PFSK-1 (cell line): ENCODE measurements at regions not wholly inside any gene's neighbourhood (a gene's known extent, or its start where the extent isn't known, plus 50 kb on each side); places are given as distances from the start of the nearest gene placed in this dataset.

ENCODE experiments used
- FOXP2 ChIP-seq: optimal IDR thresholded peaks from 2 replicates; pipeline ENCODE3; 2011; ENCODE audit warnings: borderline replicate concordance, control low read depth, inconsistent platforms; ENCODE audit not compliant: insufficient read depth; ENCODE audit errors: extremely low read length, extremely low read depth
- POLR2AphosphoS5 ChIP-seq: IDR thresholded peaks from 2 replicates; pipeline ENCODE4 v1.6.1; 2012; ENCODE audit warnings: low read depth, mild to moderate bottlenecking, control low read depth, low read length, moderate library complexity
- SIN3A ChIP-seq: IDR thresholded peaks from 2 replicates; pipeline ENCODE4 v1.6.1; 2012; ENCODE audit warnings: mild to moderate bottlenecking, low read length, moderate library complexity, borderline replicate concordance; ENCODE audit not compliant: insufficient read depth
- TAF1 ChIP-seq: IDR thresholded peaks from 2 replicates; pipeline ENCODE4 v1.6.1; 2012; ENCODE audit warnings: low read length, control low read depth, borderline replicate concordance; ENCODE audit not compliant: insufficient read depth
- TF ChIP-seq, protein P1 (sequence below), 2 experiments: IDR thresholded peaks; 2 replicates each; pipeline versions ENCODE4 v1.6.1 to v1.8.0; 2011 to 2012; ENCODE audit warnings: low read depth in 2 of 2, low read length in 2 of 2, control low read depth in 1 of 2, inconsistent platforms in 1 of 2, mild to moderate bottlenecking in 1 of 2, moderate library complexity in 1 of 2; ENCODE audit not compliant: insufficient read depth in 1 of 2

DNA sequence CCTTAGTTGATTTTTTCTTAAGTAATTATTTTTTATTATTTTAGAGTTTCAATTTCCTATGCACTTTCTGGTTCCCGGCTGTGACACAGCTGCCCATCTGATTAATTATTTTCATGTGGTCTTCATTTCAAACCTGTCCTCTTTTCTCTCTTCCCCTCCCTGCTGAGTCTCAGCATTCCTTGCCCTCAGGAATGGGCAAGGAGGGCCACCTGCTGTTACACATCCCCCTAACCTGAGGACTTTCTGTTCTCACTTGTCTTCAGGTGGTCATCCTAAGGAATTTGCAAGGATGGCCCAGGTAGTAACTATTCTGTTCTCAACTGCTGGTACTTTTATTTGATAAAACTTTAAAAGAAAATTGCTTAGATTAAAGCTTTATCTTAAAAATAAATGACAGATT lies 545.0 kb downstream of the OTOL1 start:
- TF ChIP-seq POLR2AphosphoS5 (no peak), TAF1 (no peak), SIN3A (no peak), FOXP2 (no peak)
- TF ChIP-seq, protein P1, sequence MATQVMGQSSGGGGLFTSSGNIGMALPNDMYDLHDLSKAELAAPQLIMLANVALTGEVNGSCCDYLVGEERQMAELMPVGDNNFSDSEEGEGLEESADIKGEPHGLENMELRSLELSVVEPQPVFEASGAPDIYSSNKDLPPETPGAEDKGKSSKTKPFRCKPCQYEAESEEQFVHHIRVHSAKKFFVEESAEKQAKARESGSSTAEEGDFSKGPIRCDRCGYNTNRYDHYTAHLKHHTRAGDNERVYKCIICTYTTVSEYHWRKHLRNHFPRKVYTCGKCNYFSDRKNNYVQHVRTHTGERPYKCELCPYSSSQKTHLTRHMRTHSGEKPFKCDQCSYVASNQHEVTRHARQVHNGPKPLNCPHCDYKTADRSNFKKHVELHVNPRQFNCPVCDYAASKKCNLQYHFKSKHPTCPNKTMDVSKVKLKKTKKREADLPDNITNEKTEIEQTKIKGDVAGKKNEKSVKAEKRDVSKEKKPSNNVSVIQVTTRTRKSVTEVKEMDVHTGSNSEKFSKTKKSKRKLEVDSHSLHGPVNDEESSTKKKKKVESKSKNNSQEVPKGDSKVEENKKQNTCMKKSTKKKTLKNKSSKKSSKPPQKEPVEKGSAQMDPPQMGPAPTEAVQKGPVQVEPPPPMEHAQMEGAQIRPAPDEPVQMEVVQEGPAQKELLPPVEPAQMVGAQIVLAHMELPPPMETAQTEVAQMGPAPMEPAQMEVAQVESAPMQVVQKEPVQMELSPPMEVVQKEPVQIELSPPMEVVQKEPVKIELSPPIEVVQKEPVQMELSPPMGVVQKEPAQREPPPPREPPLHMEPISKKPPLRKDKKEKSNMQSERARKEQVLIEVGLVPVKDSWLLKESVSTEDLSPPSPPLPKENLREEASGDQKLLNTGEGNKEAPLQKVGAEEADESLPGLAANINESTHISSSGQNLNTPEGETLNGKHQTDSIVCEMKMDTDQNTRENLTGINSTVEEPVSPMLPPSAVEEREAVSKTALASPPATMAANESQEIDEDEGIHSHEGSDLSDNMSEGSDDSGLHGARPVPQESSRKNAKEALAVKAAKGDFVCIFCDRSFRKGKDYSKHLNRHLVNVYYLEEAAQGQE (IDR thresholded peaks at IDR 0.05; ENCODE audit: insufficient read depth in 1 of 2, low read depth in 2 of 2, low read length in 2 of 2), result no peak
